Thoracic aorta (tissue), 2 donors: ENCODE measurements at regions not wholly inside any gene's neighbourhood (a gene's known extent, or its start where the extent isn't known, plus 50 kb on each side); places are given as distances from the start of the nearest gene placed in this dataset.

Experiments used
- ATAC-seq: fragments of 150-250 bp; one replicate; pipeline ENCODE4 v1.8.0; 2017; ENCODE audit warnings: low read depth; ENCODE audit not compliant: insufficient number of reproducible peaks, low FRiP score
- DNase-seq: peaks from one replicate; pipeline ENCODE4 v3.0.0-alpha.2; 2020; ENCODE audit warnings: low spot score
- H3K27ac ChIP-seq, 2 donors: fragments of 200-600 bp; sonication (generic); 1 replicate in 1 of 2; 2 replicates in 1 of 2; pipeline ENCODE4 v1.5.1; 2016; ENCODE audit warnings: mild to moderate bottlenecking in 2 of 2, moderate library complexity in 2 of 2
- H3K27me3 ChIP-seq: fragments of 200-600 bp; sonication (generic); replicated peaks from 2 replicates; pipeline ENCODE4 v1.6.0; 2016; ENCODE audit warnings: mild to moderate bottlenecking; ENCODE audit not compliant: insufficient read depth
- H3K36me3 ChIP-seq: fragments of 200-600 bp; sonication (generic); one replicate; pipeline ENCODE4 v1.5.1; 2016
- H3K4me1 ChIP-seq, 2 donors: fragments of 200-600 bp; sonication (generic); 1 replicate in 1 of 2; 2 replicates in 1 of 2; pipeline versions ENCODE4 v1.5.1 to v1.6.0; 2016; ENCODE audit warnings: low read depth in 2 of 2, mild to moderate bottlenecking in 1 of 2; ENCODE audit not compliant: control insufficient read depth in 1 of 2
- H3K4me3 ChIP-seq: fragments of 200-600 bp; sonication (generic); 2 replicates; pipeline ENCODE4 v1.5.1; 2016; ENCODE audit warnings: mild to moderate bottlenecking
- H3K9me3 ChIP-seq: fragments of 200-600 bp; sonication (generic); 2 replicates; pipeline ENCODE4 v1.5.1; 2016
- CTCF ChIP-seq: fragments of 200-600 bp; sonication (generic); IDR thresholded peaks from one replicate; pipeline ENCODE4 v1.5.1; 2019; ENCODE audit warnings: antibody characterized with exemption

- Histone ChIP-seq H3K27ac (no peak overlapping the region), H3K27me3 (no peaks in the 10 kb centered on the region), H3K36me3 (no peaks in the 10 kb centered on the region), H3K9me3 (no peaks in the 10 kb centered on the region), H3K4me1 (no peaks in the 10 kb centered on the region), H3K4me3 (no peak overlapping the region)
- DNase-seq: no peak
- TF ChIP-seq CTCF: no peak
- no peak for ATAC-seq
Measured at GRCh38 chr17:72558971-72559476, 438.2 kb downstream of the SOX9 start.

- peak; percentile 88 for TF ChIP-seq CTCF
- DNase-seq (no peak), ATAC-seq (no peak)
- Histone ChIP-seq H3K4me3 (no peak overlapping the region), H3K27me3 (no peaks in the 10 kb centered on the region), H3K9me3 (no peaks in the 10 kb centered on the region), H3K4me1 (no peaks in the 10 kb centered on the region), H3K27ac (no peak overlapping the region), H3K36me3 (no peaks in the 10 kb centered on the region)
Measured at GRCh38 chr17:72560303-72561247, 439.8 kb downstream of the SOX9 start.

GRCh38 chr17:72561266-72561665 lies 440.4 kb downstream of the SOX9 start:
- Histone ChIP-seq H3K9me3 (no peaks in the 10 kb centered on the region), H3K27ac (no peak overlapping the region), H3K4me1 (no peaks in the 10 kb centered on the region), H3K36me3 (no peaks in the 10 kb centered on the region), H3K4me3 (no peak overlapping the region), H3K27me3 (no peaks in the 10 kb centered on the region)
- ATAC-seq: no peak
- DNase-seq: no peak
- no peak for TF ChIP-seq CTCF

- Histone ChIP-seq H3K36me3 (no peaks in the 10 kb centered on the region), H3K4me3 (no peak overlapping the region), H3K9me3 (no peaks in the 10 kb centered on the region), H3K27ac (no peak overlapping the region), H3K27me3 (no peaks in the 10 kb centered on the region), H3K4me1 (no peaks in the 10 kb centered on the region)
- ATAC-seq (no peak), DNase-seq (no peak)
- TF ChIP-seq CTCF: no peak
Measured at GRCh38 chr17:72561680-72562079, 440.9 kb downstream of the SOX9 start.

GRCh38 chr17:72562615-72563188 lies 441.9 kb downstream of the SOX9 start:
- Histone ChIP-seq H3K36me3 (no peaks in the 10 kb centered on the region), H3K27me3 (no peaks in the 10 kb centered on the region), H3K4me3 (no peak overlapping the region), H3K4me1 (no peaks in the 10 kb centered on the region), H3K9me3 (no peaks in the 10 kb centered on the region), H3K27ac (no peak overlapping the region)
- TF ChIP-seq CTCF: no peak
- DNase-seq (no peak), ATAC-seq (no peak)
